ENCODE measurements at regions not wholly inside any gene's neighbourhood (a gene's known extent, or its start where the extent isn't known, plus 50 kb on each side); places are given as distances from the start of the nearest gene placed in this dataset.

- Histone ChIP-seq H3K9me3 (peaks cover 0 to 8% (median 0%) of the 10 kb centered on the region in 4 donors), H3K4me1 (no peaks in the 10 kb centered on the region), H3K27me3 (no peaks in the 10 kb centered on the region), H3K4me3 (no peak overlapping the region), H3K36me3 (no peaks in the 10 kb centered on the region), H3K27ac (replicated peaks in 1 of 4) (no peak overlapping the region)
- 83% methylated on average over 6 of the region's 6 CpGs for WGBS
- TF ChIP-seq POLR2AphosphoS5 (IDR thresholded peaks at IDR 0.05) (no peak), CTCF (IDR thresholded peaks at IDR 0.05) (no peak), POLR2A (IDR thresholded peaks at IDR 0.05; ENCODE audit: low read depth) (no peak), EP300 (IDR thresholded peaks at IDR 0.05) (no peak)
- DNase-seq (ENCODE audit: extremely low spot score), result peak; percentile 82
- intact Hi-C loops (cut with DNase I), result no loop called here
Measured at GRCh38 chr16:9458816-9459215, 367.4 kb downstream of the HAPSTR1 start.

DNA sequence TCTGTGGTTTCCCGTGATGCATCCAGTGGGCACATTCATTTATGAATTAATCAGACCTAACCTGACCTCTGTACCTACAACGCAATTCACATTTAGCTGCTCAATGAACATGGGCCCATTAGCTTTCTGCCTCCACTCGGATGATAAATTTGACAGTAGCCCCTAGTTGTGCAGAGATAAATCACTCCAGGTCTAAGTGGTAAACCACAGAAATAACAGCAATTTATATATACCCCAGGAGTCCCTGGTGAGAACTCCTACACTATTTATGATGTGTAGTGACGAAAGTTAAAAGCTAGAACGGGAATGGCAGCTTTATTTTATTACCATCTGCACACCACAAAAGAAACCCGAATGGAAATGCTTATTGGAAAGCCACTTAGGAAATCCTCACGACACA lies 371.5 kb downstream of the HAPSTR1 start:
- TF ChIP-seq CTCF (IDR thresholded peaks at IDR 0.05) (no peak), EP300 (IDR thresholded peaks at IDR 0.05) (no peak), POLR2AphosphoS5 (IDR thresholded peaks at IDR 0.05) (no peak), POLR2A (IDR thresholded peaks at IDR 0.05; ENCODE audit: low read depth) (no peak)
- Histone ChIP-seq H3K4me3 (no peak overlapping the region), H3K27ac (replicated peaks in 1 of 4) (no peak overlapping the region), H3K36me3 (no peaks in the 10 kb centered on the region), H3K27me3 (no peaks in the 10 kb centered on the region), H3K9me3 (no peaks in the 10 kb centered on the region), H3K4me1 (no peaks in the 10 kb centered on the region)
- intact Hi-C loops (cut with DNase I), result no loop called here
- WGBS, result 75% methylated on average over 7 of the region's 7 CpGs
- DNase-seq (ENCODE audit: extremely low spot score), result no peak

DNA sequence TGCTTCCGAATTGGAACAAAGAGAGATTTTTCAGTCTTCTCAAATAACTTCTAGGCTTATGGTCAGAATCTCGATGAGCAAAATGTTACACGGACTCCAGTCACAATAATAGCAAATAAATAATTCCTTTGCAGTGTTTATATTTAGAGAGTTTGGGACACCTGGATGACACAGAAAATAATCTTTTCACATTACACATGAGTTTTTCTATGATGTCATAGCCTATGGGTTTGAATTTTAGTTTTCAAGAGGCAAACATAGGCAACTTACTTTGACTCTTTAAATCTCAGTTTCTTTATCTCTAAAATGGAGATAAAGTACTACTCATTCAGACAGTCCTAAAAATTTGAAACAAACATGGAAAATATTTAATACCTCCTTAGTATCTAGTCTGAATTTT lies 372.0 kb downstream of the HAPSTR1 start:
- Histone ChIP-seq H3K36me3 (no peaks in the 10 kb centered on the region), H3K27me3 (no peaks in the 10 kb centered on the region), H3K4me3 (no peak overlapping the region), H3K4me1 (no peaks in the 10 kb centered on the region), H3K27ac (replicated peaks in 1 of 4) (no peak overlapping the region), H3K9me3 (no peaks in the 10 kb centered on the region)
- no peak for TF ChIP-seq CTCF (IDR thresholded peaks at IDR 0.05)
- no peak for TF ChIP-seq EP300 (IDR thresholded peaks at IDR 0.05)
- TF ChIP-seq POLR2AphosphoS5 (IDR thresholded peaks at IDR 0.05), result no peak
- TF ChIP-seq POLR2A (IDR thresholded peaks at IDR 0.05; ENCODE audit: low read depth), result no peak
- 78% methylated on average over 3 of the region's 3 CpGs for WGBS
- DNase-seq (ENCODE audit: extremely low spot score), result no peak
- intact Hi-C loops (cut with DNase I), result no loop called here

DNA sequence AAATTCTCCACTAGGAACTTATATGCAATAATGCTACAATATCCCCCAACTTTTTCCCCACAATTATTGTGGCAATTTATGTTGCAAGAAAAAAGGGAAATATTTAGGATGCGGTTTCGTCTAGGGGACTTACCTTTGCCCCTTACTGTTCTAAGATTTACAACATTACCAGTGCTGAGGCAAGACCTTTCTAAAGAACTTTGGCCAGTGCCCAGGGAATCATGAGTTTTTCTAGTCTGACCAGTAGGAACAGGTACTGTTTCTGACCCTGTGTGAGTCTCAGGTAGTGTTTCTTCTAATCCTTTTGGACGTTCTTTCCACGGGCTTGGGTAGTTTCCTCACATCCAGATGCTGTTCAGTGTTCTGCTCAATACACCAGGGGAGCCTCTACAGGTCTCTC lies 373.7 kb downstream of the HAPSTR1 start:
- intact Hi-C loops (cut with DNase I), result no loop called here
- Histone ChIP-seq H3K4me3 (no peak overlapping the region), H3K4me1 (no peaks in the 10 kb centered on the region), H3K27me3 (no peaks in the 10 kb centered on the region), H3K36me3 (no peaks in the 10 kb centered on the region), H3K27ac (replicated peaks in 1 of 4) (no peak overlapping the region), H3K9me3 (no peaks in the 10 kb centered on the region)
- 73% methylated on average over 4 of the region's 4 CpGs for WGBS
- no peak for TF ChIP-seq POLR2AphosphoS5 (IDR thresholded peaks at IDR 0.05)
- TF ChIP-seq CTCF (IDR thresholded peaks at IDR 0.05), result no peak
- TF ChIP-seq POLR2A (IDR thresholded peaks at IDR 0.05; ENCODE audit: low read depth), result no peak
- no peak for TF ChIP-seq EP300 (IDR thresholded peaks at IDR 0.05)
- DNase-seq (ENCODE audit: extremely low spot score), result peak; percentile 42

DNA sequence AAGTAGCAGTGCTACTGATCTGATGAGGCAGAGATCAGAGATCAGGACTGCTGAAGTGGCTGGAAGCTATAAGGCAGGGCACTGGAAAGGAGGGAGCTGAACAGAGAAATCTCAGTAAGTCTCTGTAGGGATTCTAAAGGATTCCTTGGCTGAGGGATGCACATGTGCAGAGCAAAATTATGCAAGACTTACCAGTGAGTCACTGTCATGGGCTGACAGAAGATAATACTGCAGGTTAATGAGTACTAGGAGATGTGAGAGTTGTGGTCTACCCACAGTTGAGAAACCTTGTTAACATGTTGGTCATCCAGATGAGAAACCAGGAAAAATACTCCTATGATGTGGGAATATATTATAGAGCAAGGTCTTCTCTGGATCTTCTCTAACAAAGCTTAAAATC lies 378.1 kb downstream of the HAPSTR1 start:
- H3K27me3 ChIP-seq, result no peaks in the 10 kb centered on the region
- no peak for TF ChIP-seq CTCF (IDR thresholded peaks at IDR 0.05)
- intact Hi-C loops (cut with DNase I), result no loop called here
- no peaks in the 10 kb centered on the region for H3K9me3 ChIP-seq
- H3K4me3 ChIP-seq, result no peak overlapping the region
- no peak overlapping the region for H3K27ac ChIP-seq (replicated peaks in 1 of 4)
- no peaks in the 10 kb centered on the region for H3K36me3 ChIP-seq
- no peaks in the 10 kb centered on the region for H3K4me1 ChIP-seq
- no peak for DNase-seq (ENCODE audit: extremely low spot score)
